ENCODE measurements at regions not wholly inside any gene's neighbourhood (a gene's known extent, or its start where the extent isn't known, plus 50 kb on each side); places are given as distances from the start of the nearest gene placed in this dataset.

DNA sequence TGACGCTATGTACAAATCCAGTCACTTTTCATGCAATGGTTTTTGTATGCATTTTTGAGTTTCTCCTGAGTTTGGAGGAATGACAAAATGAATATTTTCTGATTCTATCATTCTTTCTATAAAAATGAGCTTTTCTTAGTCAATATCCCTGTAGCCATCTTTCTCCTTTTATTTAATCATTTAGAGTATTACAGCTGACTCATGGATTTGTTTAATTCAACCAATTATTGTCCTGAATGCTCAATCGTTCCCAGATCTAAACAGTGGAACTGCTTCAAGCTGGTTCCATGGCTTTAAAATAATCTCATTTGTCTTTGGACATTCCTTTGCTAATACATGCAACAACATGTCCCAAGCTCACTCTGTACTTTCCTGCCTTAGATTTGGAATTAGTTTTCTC lies 368.8 kb downstream of the ADCYAP1 start:
- DNase-seq (ENCODE audit: low read depth) = no peak
- TF ChIP-seq, protein P1, sequence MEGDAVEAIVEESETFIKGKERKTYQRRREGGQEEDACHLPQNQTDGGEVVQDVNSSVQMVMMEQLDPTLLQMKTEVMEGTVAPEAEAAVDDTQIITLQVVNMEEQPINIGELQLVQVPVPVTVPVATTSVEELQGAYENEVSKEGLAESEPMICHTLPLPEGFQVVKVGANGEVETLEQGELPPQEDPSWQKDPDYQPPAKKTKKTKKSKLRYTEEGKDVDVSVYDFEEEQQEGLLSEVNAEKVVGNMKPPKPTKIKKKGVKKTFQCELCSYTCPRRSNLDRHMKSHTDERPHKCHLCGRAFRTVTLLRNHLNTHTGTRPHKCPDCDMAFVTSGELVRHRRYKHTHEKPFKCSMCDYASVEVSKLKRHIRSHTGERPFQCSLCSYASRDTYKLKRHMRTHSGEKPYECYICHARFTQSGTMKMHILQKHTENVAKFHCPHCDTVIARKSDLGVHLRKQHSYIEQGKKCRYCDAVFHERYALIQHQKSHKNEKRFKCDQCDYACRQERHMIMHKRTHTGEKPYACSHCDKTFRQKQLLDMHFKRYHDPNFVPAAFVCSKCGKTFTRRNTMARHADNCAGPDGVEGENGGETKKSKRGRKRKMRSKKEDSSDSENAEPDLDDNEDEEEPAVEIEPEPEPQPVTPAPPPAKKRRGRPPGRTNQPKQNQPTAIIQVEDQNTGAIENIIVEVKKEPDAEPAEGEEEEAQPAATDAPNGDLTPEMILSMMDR (conservative IDR thresholded peaks at IDR 0.05; ENCODE audit: low read length) = no peak
- no peak overlapping the region for H3K4me3 ChIP-seq (ENCODE audit: low read length)

GRCh38 chr18:1292167-1292566 lies 387.5 kb downstream of the ADCYAP1 start:
- TF ChIP-seq, protein P1 (conservative IDR thresholded peaks at IDR 0.05; ENCODE audit: low read length) = no peak
- DNase-seq (ENCODE audit: low read depth) = no peak
- H3K4me3 ChIP-seq (ENCODE audit: low read length) = no peak overlapping the region

DNA sequence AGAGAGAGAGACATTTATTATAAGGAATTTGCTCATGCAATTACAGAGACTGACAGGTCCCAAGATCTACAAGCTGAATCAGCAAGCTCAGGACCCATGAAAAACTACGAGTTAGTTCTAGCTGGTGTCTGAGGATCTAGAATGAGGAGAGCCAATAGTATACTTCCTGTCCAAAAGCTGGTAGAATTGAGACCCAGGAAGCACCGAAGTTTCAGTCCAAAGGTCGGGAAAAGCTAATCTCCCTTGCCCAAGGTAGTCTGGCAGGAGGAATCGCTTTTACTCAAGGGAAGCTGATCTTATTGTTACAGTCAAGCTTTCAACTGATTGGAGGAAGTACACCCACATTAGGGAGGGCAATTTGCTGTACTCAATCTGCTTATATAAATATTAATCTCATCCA lies 389.6 kb downstream of the ADCYAP1 start:
- no peak overlapping the region for H3K4me3 ChIP-seq (ENCODE audit: low read length)
- DNase-seq (ENCODE audit: low read depth) = no peak
- TF ChIP-seq, protein P1 (conservative IDR thresholded peaks at IDR 0.05; ENCODE audit: low read length) = no peak

- TF ChIP-seq, protein P1 (conservative IDR thresholded peaks at IDR 0.05; ENCODE audit: low read length) = no peak
- H3K4me3 ChIP-seq (ENCODE audit: low read length) = no peak overlapping the region
- no peak for DNase-seq (ENCODE audit: low read depth)
These were observed 391.6 kb downstream of the ADCYAP1 start for GRCh38 chr18:1296237-1296636.

DNA sequence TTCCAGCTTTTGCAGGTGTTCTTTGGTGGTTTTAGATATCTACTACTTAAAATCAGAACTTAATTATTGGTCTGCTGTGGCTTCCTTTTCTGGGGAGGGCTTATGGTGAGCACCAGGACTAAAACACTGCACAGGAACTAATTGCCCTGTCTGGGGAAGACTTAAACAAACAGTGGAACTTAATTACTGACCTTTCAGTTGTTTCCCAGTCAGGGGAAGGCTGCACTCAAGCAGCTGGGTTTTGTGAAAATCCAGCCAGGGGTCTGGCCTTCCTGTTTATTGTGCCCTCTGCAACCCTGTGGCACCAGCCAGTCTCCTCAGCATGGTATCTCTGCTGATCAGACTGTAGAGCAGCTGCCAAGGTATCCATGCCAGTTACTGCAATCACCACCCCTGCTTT lies 398.2 kb downstream of the ADCYAP1 start:
- TF ChIP-seq, protein P1 (conservative IDR thresholded peaks at IDR 0.05; ENCODE audit: low read length) = no peak
- DNase-seq (ENCODE audit: low read depth) = no peak
- no peak overlapping the region for H3K4me3 ChIP-seq (ENCODE audit: low read length)

DNA sequence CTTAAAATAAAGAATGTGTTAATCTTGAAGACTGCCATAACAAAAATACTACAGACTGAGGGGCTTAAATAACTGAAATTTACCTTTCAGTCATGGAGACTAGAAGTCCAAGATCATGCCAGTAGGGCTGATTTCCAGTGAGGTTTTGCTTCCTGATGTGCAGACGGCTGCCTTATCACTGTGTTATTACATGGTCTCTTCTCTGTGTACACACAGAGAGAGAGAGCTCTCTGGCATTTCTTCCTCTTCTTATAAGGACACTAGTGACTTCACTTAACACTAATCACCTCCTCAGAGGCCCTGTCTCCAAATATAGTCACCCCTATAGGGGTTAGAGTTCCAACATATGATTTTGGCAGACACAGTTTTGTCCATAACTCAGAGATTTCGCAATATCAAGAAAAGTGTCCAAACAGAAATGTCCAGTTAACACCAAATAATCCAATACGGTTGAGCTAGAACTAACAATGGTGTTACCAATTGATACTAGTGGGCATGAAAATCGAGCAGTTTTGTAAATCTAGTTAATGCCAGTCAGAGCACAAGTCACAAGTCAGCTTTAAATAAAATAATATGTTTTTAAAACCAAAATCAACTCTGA lies 399.8 kb downstream of the ADCYAP1 start:
- H3K4me3 ChIP-seq (ENCODE audit: low read length) = no peak overlapping the region
- TF ChIP-seq, protein P1 (conservative IDR thresholded peaks at IDR 0.05; ENCODE audit: low read length) = no peak
- DNase-seq (ENCODE audit: low read depth) = no peak

DNA sequence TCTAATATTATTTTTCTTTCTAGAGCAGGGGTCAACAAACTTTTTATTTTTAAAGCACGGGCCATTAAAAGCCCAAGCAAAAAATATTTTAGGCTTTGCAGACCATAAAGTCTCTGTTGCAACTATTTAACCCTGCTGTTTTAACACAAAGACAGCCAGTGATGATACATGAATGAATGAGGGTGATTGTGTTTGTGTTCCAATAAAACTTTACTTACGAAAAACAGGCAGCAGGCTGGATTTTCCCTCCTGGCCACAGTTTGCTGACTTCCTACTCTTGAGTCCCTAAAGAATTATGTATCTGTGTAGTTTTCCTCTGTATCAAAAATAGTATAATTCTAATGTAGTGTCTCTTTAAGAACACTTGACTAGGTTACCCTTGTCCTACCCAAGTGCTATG lies 402.0 kb downstream of the ADCYAP1 start:
- no peak for DNase-seq (ENCODE audit: low read depth)
- TF ChIP-seq, protein P1 (conservative IDR thresholded peaks at IDR 0.05; ENCODE audit: low read length) = no peak
- H3K4me3 ChIP-seq (ENCODE audit: low read length) = no peak overlapping the region

Measured in AG10803 (cell line).